ENCODE measurements at regions not wholly inside any gene's neighbourhood (a gene's known extent, or its start where the extent isn't known, plus 50 kb on each side); places are given as distances from the start of the nearest gene placed in this dataset.
"Not testable (repeated sequence)": the region's sequence is repeated elsewhere in the genome, so short reads cannot be mapped to it uniquely, and the experiment has no call there.

- no peaks in the 10 kb centered on the region for H3K36me3 ChIP-seq
- TF ChIP-seq EP300 (IDR thresholded peaks at IDR 0.05), result no peak
- no peak for TF ChIP-seq CTCF (IDR thresholded peaks at IDR 0.05)
- no peak for TF ChIP-seq POLR2A (IDR thresholded peaks at IDR 0.05)
- no peak for TF ChIP-seq POLR2AphosphoS5 (IDR thresholded peaks at IDR 0.05)
- peaks cover 0 to 14% (median 0%) of the 10 kb centered on the region in 4 donors for H3K9me3 ChIP-seq
- H3K4me3 ChIP-seq, result no peak overlapping the region
- H3K27ac ChIP-seq, result no peak overlapping the region
- DNase-seq, result no peak
- no peaks in the 10 kb centered on the region for H3K27me3 ChIP-seq
- H3K4me1 ChIP-seq, result no peaks in the 10 kb centered on the region
- intact Hi-C loops (cut with DNase I), result no loop called here
Measured at GRCh38 chr4:30207389-30207788, 512.8 kb upstream of the PCDH7 start.

DNA sequence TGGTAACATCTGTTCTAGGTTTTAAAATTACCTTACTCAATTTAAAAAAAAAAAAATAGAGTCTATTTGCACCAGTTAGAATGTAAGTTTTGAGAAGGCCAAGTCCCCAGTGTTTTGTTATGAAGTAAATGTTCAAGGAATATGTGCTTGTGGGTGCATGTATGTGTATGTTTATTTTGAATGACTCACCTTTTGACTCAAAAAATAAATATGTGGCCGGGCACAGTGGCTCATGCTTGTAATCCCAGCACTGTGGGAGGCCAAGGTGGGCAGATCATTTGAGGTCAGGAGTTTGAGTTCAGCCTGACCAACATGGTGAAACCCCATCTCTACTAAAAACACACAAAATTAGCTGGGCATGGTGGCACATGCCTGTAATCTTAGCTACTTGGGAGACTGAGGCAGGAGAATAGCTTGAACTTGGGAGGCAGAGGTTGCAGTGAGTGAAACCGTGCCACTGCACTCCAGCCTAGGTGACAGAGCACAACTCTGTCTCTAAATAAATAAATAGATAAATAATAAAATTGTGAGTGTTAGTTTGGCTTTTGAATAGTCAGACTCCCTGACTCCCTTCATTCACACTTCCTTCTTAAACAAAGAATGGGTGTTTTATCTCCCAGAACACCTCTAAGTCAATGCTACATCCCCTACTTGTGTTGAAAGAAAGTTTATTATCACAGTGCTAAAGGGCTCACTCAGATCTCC lies 511.3 kb upstream of the PCDH7 start:
- WGBS, 2 donors, result 39 to 57% methylated on average over 2 of the region's 2 CpGs
- DNase-seq, result no peak

DNA sequence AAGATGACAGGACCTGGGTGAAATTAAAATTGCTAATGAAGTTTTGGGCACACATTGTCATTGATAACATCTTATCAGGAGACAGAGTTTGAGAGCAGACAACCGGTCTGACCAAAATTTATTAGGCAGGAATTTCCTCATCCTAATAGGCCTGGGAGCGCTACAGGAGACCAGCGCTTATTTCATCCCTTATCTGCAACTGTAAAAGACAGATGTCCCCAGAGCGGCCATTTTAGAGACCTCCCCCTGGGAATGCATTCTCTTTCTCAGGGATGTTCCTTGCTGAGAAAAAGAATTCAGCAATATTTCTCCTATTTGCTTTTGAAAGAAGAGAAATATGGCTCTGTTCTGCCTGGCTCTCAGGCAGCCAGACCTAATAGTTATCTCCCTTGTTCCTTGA lies 504.2 kb upstream of the PCDH7 start:
- H3K4me1 ChIP-seq; H3K27ac ChIP-seq; H3K4me3 ChIP-seq; H3K9me3 ChIP-seq; H3K36me3 ChIP-seq; H3K27me3 ChIP-seq; DNase-seq; intact Hi-C loops (cut with DNase I): not testable (repeated sequence)
- 91 to 96% methylated on average over 4 of the region's 4 CpGs for WGBS, 2 donors

More for the DNA sequence above, 511.3 kb upstream of the PCDH7 start:
- TF ChIP-seq POLR2A (IDR thresholded peaks at IDR 0.05), result no peak
- TF ChIP-seq EP300 (IDR thresholded peaks at IDR 0.05), result no peak
- TF ChIP-seq POLR2AphosphoS5 (IDR thresholded peaks at IDR 0.05), result no peak
- TF ChIP-seq CTCF (IDR thresholded peaks at IDR 0.05), result no peak
- H3K4me3 ChIP-seq, result no peak overlapping the region
- no peaks in the 10 kb centered on the region for H3K27me3 ChIP-seq
- intact Hi-C loops (cut with DNase I), result no loop called here
- H3K27ac ChIP-seq, result no peak overlapping the region
- no peaks in the 10 kb centered on the region for H3K36me3 ChIP-seq
- H3K4me1 ChIP-seq, result no peaks in the 10 kb centered on the region
- peaks cover 0 to 14% (median 0%) of the 10 kb centered on the region in 4 donors for H3K9me3 ChIP-seq

DNA sequence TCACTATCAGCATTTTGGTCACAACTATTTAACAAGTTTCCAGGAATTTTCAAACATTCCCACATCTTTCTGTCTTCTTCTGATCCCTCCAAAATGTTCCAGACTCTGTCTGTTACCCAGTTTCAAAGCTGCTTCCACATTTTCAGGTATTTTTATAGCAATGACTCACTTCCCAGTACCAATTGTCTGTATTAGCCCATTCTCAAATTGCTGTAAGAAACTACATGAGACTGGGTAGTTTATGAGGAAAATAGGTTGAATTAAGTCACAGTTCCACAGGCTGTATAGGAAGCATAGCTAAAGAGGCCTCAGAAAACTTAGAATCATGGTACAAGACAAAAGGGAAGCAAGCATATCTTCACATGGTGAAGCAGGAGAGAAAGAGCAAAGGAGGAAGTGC lies 475.0 kb upstream of the PCDH7 start:
- intact Hi-C loops (cut with DNase I), result no loop called here
- Histone ChIP-seq H3K4me3 (no peak overlapping the region), H3K9me3 (peaks cover 0 to 3% (median 0%) of the 10 kb centered on the region in 4 donors), H3K36me3 (no peaks in the 10 kb centered on the region), H3K27ac (no peak overlapping the region), H3K4me1 (no peaks in the 10 kb centered on the region), H3K27me3 (no peaks in the 10 kb centered on the region)
- TF ChIP-seq POLR2AphosphoS5 (IDR thresholded peaks at IDR 0.05), result no peak
- no peak for TF ChIP-seq POLR2A (IDR thresholded peaks at IDR 0.05)
- TF ChIP-seq CTCF (IDR thresholded peaks at IDR 0.05), result no peak
- no peak for TF ChIP-seq EP300 (IDR thresholded peaks at IDR 0.05)
- no peak for DNase-seq

- no peak overlapping the region for H3K4me3 ChIP-seq
- no peak overlapping the region for H3K27ac ChIP-seq
- H3K36me3 ChIP-seq, result no peaks in the 10 kb centered on the region
- whole genome bisulfite sequencing, 2 donors, result 82 to 88% methylated on average over 3 of the region's 3 CpGs
- no peak for DNase-seq
- H3K4me1 ChIP-seq, result no peaks in the 10 kb centered on the region
- intact Hi-C loops (cut with DNase I), result no loop called here
- H3K9me3 ChIP-seq, result no peaks in the 10 kb centered on the region
- no peak for TF ChIP-seq POLR2AphosphoS5 (IDR thresholded peaks at IDR 0.05)
- no peak for TF ChIP-seq POLR2A (IDR thresholded peaks at IDR 0.05)
- no peak for TF ChIP-seq EP300 (IDR thresholded peaks at IDR 0.05)
- TF ChIP-seq CTCF (IDR thresholded peaks at IDR 0.05), result no peak
- no peaks in the 10 kb centered on the region for H3K27me3 ChIP-seq
Measured at GRCh38 chr4:30256116-30256832, 463.9 kb upstream of the PCDH7 start.
